Astrocyte (in vitro differentiated cells and primary cell): ENCODE measurements at regions not wholly inside any gene's neighbourhood (a gene's known extent, or its start where the extent isn't known, plus 50 kb on each side); places are given as distances from the start of the nearest gene placed in this dataset.

ENCODE experiments used
- CTCF ChIP-seq: IDR thresholded peaks from 2 replicates; pipeline ENCODE4 v1.5.1; 2011; ENCODE audit warnings: low read depth, mild to moderate bottlenecking, inconsistent platforms, low read length, moderate library complexity; ENCODE audit not compliant: insufficient read depth
- EZH2 ChIP-seq: IDR thresholded peaks from 2 replicates; pipeline ENCODE4 v1.6.1; 2012; ENCODE audit warnings: mild to moderate bottlenecking, low read length, inconsistent platforms; ENCODE audit not compliant: insufficient read depth

DNA sequence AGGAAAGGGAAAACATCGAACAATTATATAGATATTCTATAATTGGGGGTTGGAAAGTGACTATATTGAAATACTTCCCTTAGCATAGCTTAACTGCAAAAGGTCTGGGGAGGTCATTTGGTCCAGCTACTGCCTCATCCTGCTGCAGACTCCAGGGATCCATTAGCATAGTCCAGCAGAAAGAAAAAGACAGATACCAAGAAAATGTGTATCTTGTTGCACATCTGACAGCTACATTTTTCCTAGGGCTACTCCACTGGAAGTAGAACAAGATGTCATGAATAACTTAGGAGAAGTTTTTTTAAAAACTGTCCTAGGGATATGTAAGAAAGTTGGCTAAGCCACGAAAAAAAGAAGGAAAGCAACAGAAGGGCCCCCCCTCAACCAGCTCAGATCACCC, 92.9 kb upstream of the SLC30A5 start:
- TF ChIP-seq CTCF (no peak), EZH2 (no peak)
